GM18526 (cell line): ENCODE measurements at regions not wholly inside any gene's neighbourhood (a gene's known extent, or its start where the extent isn't known, plus 50 kb on each side); places are given as distances from the start of the nearest gene placed in this dataset.

ENCODE experiments used
- POLR2A ChIP-seq: IDR thresholded peaks from 3 replicates; pipeline ENCODE4 v1.6.1; 2011; ENCODE audit not compliant: insufficient read length; ENCODE audit errors: extremely low read depth

DNA sequence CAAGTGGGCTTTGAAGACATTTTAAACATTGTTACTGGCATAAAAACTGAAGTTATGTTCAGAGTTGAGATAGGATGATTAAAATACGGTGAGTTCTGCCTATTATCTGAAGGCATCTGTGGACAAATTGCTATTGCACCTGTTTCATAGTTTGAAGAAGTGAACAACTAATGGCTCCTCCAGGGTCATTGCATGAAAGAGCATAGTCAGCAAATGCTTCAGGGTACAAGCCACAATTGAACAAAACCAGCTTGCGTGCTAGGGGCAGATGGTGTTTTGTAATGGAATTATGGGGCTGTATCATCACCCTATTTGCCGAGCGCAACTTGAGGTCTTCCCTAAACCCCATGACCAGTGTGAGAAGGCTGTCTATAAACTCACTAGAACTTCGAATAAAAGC is 369.1 kb downstream of the MTRR start:
- no peak for TF ChIP-seq POLR2A

DNA sequence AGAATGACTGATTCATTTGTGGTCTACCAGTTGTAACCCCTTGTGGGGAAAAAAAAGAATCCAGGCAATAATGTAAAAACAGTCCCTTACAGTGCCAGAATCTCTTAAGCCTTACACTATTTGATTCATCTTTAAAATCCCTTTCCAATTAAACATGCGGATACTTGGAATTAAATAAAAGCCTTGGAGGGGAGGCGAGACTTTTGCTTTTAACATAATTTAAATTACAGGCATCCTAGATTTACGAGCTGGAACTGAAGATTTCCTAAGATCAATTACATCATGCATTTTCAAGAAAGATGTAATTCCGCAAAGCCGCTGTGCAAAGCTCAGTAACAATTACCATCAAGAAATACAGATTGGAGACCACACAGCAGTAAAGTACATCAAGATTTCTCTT is 370.2 kb downstream of the MTRR start:
- no peak for TF ChIP-seq POLR2A

DNA sequence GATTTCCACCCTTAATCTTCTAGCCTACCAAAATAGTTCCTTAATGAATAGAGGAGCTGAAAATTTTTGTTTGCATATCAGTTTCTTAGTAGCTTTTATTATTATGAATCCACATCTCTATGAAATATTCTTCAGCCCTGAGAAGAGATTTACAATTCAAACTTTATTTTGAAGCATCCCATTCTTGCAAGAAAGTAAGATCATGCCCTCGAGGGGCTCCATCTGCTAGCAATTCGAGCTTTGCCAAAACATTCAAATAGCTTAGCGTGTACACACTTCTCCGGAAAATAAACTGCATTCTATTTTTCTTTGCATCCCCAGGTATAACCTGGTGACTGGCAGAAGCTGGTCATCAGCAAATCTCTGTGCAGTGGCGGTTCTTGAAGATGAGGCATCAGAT is 370.7 kb downstream of the MTRR start:
- no peak for TF ChIP-seq POLR2A

DNA sequence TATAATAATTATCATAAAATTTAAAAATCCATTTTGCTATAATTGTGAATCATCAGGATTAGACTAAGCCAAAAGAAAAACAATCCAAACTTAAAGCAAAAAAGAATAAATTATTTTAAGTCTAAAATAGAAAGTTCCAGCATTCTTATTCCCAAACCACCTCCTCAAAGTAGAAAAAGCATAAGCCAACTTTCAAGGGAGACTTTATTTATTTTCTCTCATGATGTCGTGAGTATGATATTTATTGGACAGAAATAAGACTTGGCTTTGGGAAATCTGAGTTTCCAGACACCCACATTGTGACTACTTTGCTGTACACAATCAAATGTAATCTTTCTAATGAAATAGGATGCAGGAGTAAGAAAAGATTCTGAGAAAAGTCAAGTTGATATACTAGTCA is 372.1 kb downstream of the MTRR start:
- no peak for TF ChIP-seq POLR2A

DNA sequence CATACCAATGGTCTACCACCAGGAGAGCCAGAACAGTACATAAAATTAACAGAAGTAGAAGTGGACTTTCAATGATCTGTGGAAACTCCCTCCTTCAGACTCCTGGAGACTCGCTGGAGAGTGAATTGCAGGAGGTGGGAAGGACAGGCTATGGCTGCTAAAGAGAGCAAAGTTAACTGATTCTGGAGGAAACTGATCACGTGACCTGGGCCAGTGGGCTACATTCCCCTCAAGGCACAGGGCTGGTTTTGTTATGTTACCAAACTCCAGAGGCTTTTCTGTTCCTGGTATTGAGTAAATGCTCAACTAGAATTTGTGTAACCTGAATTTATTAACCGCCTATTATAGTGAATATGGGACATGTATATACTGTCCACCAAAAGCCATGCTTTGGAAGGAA is 372.6 kb downstream of the MTRR start:
- no peak for TF ChIP-seq POLR2A

DNA sequence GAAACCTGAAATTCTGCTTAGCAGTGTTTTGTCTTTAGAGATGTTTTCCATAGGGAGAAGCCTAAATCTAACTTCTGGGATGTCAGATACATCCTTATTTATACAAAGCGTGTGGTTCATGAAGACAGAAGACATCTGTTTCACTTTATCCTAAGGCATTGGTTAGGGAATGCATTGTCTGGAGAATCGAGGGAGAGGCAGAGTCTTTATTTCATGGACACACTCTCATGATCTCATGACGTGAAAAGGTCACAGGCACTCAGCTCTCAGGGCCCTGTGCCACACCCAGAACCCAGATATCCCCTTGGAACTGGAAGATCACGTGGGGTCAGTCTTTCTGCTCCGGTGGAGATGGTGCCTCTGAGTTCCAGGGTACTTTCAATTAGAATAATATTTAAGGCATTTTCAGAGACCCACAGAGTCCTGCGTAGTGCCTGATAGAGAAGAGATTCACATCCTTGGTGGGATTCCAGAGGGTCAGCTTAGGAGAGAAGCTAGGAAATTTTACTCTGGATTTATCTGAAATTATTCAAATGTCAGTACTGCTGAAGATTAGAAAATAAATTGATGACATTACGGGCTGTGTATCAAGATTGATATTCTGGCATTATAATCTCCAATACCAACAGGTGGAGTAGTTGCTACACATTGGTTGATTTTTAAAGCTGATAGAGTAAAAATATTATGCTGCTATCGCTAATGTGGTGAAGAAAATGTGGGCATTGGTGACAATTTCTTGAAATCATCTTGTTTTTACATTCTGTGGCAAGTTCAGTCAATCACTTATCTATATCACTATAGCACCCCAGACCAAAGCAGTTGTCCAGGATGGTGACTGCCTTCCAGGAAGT is 378.3 kb downstream of the MTRR start:
- TF ChIP-seq POLR2A: no peak

DNA sequence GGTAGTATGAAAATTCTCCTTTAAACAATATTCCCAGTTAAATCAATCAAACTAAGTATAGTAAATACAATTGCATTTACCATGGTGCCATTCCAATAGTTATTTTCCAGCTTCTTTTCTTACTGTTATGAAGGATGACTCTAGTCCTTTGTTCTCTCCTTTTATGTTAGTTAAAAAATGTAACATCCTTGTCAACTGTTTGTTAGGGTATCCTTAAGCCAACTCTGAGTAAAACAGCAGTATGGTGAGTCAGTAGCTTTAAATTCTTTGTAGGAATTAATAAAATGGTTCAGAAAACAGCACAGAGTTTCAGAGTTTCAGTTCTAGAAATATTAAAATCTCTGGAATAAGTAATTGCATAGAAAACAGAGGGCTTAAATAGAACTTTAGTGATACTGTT is 384.4 kb downstream of the MTRR start:
- TF ChIP-seq POLR2A: no peak

DNA sequence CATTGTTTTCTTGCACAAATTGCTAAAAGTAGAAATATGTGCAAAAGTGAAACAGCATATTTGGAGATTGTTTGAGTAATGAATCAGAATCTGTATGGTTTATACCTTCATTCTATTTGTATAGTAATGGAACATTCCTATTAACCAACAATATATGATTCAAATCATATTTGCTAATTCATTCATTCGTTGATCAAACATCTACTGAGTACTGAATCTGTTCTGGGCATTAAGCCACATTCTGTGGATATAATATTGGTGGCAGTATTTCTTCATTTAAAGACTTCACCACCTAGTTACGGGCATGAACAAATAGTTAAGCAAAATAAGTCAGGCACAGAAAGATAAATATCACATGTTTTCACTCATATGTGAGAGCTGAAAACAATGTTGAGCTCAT is 385.7 kb downstream of the MTRR start:
- TF ChIP-seq POLR2A: no peak

DNA sequence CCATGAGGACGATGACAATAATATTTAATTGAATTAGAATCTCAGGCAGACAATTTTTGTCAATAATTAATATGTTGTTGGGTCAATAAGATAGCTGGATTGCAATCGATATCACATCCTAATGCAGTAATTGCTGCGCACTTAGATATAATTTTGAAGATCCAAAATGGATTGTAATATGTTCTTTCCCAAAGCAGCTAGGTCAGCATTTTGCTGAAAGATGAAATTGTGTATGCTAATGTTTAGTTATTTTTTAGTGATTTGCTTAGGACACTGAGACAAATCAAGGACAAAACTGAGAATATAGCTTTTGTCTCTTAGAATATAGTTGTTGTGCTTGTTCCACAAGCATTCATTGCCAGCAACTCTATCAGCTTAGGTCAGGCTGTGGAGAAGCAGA is 389.9 kb downstream of the MTRR start:
- TF ChIP-seq POLR2A: no peak

DNA sequence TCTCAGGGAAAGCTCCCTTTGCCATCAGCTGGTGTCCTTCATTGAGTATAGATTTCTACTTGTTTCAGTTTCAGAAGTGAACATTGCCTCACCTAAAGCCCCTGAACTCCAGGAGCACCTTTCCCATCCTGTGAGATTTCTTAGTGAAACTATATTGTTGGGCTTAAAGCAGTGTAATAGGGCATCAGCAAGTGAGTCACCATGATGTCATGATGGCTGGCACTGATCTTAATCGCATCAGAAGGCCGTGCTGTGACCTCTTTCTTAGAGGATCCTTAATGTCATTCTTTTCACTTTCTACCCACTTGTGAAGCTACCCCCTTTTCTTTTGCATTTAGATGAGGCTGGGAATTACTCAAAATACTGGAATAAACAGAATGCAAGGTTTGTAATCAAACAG is 401.3 kb downstream of the MTRR start:
- no peak for TF ChIP-seq POLR2A

DNA sequence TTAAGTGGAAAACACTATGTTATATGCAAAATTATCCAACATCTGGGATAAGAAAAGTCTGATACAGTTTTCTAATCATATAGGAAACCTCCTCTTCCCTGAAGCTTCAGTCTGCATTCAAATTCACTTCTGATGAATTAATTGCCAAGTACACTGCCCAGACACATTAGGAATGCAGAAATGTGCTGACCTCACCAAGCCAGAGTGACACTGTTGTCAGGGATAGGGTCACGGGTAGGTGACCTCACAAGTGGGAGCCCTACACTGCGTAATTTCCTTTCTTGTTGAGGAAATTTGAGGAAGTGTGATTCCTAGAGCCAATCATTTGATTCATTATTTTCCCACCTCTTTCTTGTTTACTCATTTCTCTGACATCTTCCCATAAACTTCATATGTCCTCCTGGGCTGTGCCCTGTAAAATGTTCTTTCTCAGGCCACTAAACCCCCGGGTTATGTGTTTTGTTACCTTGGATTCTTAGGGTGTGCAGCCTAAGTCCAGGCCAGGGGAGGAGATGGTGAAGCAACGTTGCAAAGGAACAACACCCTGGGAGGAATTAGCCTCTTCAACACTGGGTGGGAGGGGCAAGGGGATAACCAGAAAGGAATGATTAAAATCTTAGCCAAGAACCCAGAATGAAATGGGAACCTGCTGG is 411.9 kb downstream of the MTRR start:
- TF ChIP-seq POLR2A: no peak

DNA sequence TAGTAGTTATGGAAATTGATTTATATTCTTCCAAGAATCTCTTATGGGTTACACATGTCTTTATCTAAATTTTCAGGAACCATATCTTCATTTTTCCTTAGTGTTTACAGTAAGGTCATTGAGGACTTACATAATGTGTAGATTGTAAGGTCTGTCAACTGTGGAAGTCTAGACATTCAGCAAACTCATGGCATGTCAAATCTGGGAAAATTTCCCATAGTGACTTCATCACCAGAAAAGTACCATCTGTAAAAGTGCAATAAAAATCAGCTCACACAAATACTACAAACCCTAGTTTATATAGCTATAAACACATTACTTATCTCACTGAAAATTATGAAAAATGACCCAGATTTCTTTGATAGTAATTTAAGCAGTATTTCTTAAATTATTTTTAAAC is 419.4 kb downstream of the MTRR start:
- no peak for TF ChIP-seq POLR2A

DNA sequence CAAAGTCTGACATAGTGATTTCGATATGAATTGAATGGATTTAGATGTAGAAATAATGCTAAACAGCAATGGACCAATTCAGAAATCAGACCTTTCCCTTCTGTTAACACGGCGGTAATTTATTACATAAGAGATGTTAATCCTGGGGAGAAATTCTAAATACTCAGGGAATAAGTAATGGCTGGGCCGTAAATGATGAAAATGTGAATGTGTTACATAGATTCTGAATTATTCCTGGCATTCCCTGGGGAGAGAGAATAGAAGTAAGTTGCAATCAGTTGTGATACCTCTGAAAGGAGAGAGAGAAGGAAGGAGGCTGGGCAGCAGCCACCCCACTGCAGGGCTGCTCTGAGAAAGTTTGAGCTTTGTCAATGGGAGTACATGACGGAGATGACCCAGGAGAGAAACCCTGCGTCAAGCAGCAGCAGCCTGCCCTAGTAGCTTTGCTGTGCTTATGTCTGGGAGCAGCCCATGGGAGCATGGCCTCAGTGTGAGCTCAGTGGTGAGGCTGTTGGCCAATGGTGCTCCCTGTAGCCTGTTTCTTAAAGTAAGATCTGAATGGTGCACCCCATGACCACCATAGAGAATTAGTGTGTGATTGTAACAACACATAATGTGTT is 420.1 kb downstream of the MTRR start:
- no peak for TF ChIP-seq POLR2A

DNA sequence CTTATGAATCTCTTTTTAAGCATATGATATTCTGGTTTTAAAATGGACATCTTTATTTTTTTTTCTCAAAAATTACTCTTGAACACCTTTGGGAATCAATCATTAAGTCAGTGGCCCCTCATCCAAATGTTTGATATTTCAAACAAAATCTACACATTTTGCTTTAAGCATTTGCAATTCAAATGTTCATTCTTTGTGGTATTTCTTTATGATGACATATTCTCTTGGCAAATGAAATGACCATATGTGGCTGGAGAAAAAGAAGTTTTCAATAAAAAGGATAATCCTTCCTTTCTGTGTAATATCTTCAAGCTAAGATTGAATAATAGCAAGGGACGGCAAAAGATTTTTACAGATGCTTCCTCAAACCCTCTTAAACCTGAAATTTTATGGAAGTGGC is 420.8 kb downstream of the MTRR start:
- no peak for TF ChIP-seq POLR2A

DNA sequence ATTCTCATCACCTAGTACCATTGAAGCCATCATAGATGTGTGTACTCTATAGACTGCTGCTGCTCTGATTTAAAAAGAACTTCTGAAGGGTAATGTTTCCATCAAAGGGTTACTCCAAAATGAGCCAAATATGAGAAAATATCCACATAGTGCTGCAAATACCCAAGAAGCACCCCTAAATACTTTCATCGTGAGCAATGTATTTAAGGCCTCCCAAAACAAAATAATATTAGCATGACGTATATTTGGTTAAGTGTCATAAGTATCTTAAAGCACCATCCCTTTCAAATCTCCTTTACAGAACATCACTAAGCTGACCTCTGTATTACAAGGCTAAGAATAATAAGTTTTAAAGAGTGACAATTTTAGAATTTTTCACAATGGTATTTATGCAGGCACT is 421.8 kb downstream of the MTRR start:
- no peak for TF ChIP-seq POLR2A

DNA sequence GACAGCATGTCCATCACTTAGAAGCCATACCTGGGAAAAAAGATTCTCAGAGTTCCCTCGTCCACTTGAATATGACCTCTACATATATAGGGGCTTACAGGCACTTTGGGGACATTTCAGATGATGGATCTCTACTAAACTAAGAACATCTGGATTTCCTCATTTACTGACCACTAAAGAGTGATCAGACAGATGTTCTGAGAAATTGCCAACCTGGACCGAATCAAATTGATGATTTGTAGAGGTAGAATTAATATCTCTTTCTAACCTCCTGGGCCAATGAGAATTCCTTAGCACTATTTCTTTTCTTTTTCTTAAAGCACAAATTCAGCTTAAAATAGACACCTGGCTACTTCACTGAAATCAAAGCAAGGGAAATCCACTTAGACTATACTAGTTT is 422.7 kb downstream of the MTRR start:
- no peak for TF ChIP-seq POLR2A
